Mucosa of stomach (tissue), 1 donor: ENCODE measurements at regions not wholly inside any gene's neighbourhood (a gene's known extent, or its start where the extent isn't known, plus 50 kb on each side); places are given as distances from the start of the nearest gene placed in this dataset.

ENCODE experiments used
- H3K27me3 ChIP-seq: one replicate; pipeline ENCODE4 v1.7.0; 2013; ENCODE audit warnings: mild to moderate bottlenecking, low read length; ENCODE audit not compliant: control insufficient read depth, insufficient read depth
- H3K36me3 ChIP-seq: one replicate; pipeline ENCODE4 v1.7.0; 2013; ENCODE audit warnings: low read length; ENCODE audit not compliant: control insufficient read depth, insufficient read depth
- H3K4me1 ChIP-seq: one replicate; pipeline ENCODE4 v1.7.0; 2013; ENCODE audit warnings: mild to moderate bottlenecking, low read length; ENCODE audit not compliant: control insufficient read depth, insufficient read depth
- H3K4me3 ChIP-seq: one replicate; pipeline ENCODE4 v1.7.0; 2013; ENCODE audit warnings: low read length
- H3K9ac ChIP-seq: one replicate; pipeline ENCODE4 v1.7.0; 2013; ENCODE audit warnings: mild to moderate bottlenecking, low read length, moderate library complexity
- H3K9me3 ChIP-seq: one replicate; pipeline ENCODE4 v1.7.0; 2013; ENCODE audit warnings: mild to moderate bottlenecking, low read length, moderate library complexity; ENCODE audit not compliant: control insufficient read depth
- donor health status: Pancreatic carcinoma.

- peaks cover 11% of the 10 kb centered on the region for H3K27me3 ChIP-seq
- H3K4me1 ChIP-seq, result no peaks in the 10 kb centered on the region
- no peak overlapping the region for H3K4me3 ChIP-seq
- H3K9ac ChIP-seq, result no peak overlapping the region
- H3K9me3 ChIP-seq, result no peaks in the 10 kb centered on the region
- no peaks in the 10 kb centered on the region for H3K36me3 ChIP-seq
These were observed 62.4 kb upstream of the TOPAZ1 start for GRCh38 chr3:44179246-44179645.

GRCh38 chr3:44184319-44184953, 57.2 kb upstream of the TOPAZ1 start:
- Histone ChIP-seq H3K36me3 (no peaks in the 10 kb centered on the region), H3K27me3 (peaks cover 5% of the 10 kb centered on the region), H3K9ac (no peak overlapping the region), H3K4me1 (no peaks in the 10 kb centered on the region), H3K9me3 (no peaks in the 10 kb centered on the region), H3K4me3 (no peak overlapping the region)

GRCh38 chr3:44185396-44185915, 56.2 kb upstream of the TOPAZ1 start:
- Histone ChIP-seq H3K27me3 (peaks cover 5% of the 10 kb centered on the region), H3K36me3 (no peaks in the 10 kb centered on the region), H3K9ac (no peak overlapping the region), H3K4me3 (no peak overlapping the region), H3K9me3 (no peaks in the 10 kb centered on the region), H3K4me1 (no peaks in the 10 kb centered on the region)

- H3K4me1 ChIP-seq, result no peaks in the 10 kb centered on the region
- no peaks in the 10 kb centered on the region for H3K36me3 ChIP-seq
- peaks cover 5% of the 10 kb centered on the region for H3K27me3 ChIP-seq
These were observed 55.5 kb upstream of the TOPAZ1 start for GRCh38 chr3:44186111-44186672.

GRCh38 chr3:44186712-44187111, 55.0 kb upstream of the TOPAZ1 start:
- Histone ChIP-seq H3K36me3 (no peaks in the 10 kb centered on the region), H3K9me3 (no peaks in the 10 kb centered on the region), H3K4me3 (no peak overlapping the region), H3K27me3 (peaks cover 5% of the 10 kb centered on the region), H3K4me1 (no peaks in the 10 kb centered on the region), H3K9ac (no peak overlapping the region)

More at GRCh38 chr3:44186111-44186672, 55.5 kb upstream of the TOPAZ1 start:
- H3K4me3 ChIP-seq, result no peak overlapping the region
- H3K9ac ChIP-seq, result no peak overlapping the region
- H3K9me3 ChIP-seq, result no peaks in the 10 kb centered on the region
